HG03025 (cell line): ENCODE measurements at regions not wholly inside any gene's neighbourhood (a gene's known extent, or its start where the extent isn't known, plus 50 kb on each side); places are given as distances from the start of the nearest gene placed in this dataset.

ENCODE experiments used
- ATAC-seq: cut with Tn5 transposase; IDR thresholded peaks from one replicate; pipeline ENCODE4 v1.9.1; 2021; ENCODE audit warnings: mild to moderate bottlenecking, moderate library complexity; ENCODE audit not compliant: unreplicated experiment, low FRiP score

- no peak for ATAC-seq
These were observed 272.5 kb downstream of the CETN3 start for GRCh38 chr5:90136952-90137528.

GRCh38 chr5:90135779-90136378 lies 273.7 kb downstream of the CETN3 start:
- no peak for ATAC-seq

- ATAC-seq, result no peak
These were observed 274.7 kb downstream of the CETN3 start for GRCh38 chr5:90134892-90135291.

GRCh38 chr5:90134381-90134780 lies 275.2 kb downstream of the CETN3 start:
- ATAC-seq, result no peak

- no peak for ATAC-seq
These were observed 275.6 kb downstream of the CETN3 start for GRCh38 chr5:90133941-90134340.

- peak; percentile 83 for ATAC-seq
These were observed 278.0 kb downstream of the CETN3 start for GRCh38 chr5:90131383-90132133.

GRCh38 chr5:90128551-90128950 lies 281.0 kb downstream of the CETN3 start:
- ATAC-seq, result no peak

- no peak for ATAC-seq
These were observed 290.0 kb downstream of the CETN3 start for GRCh38 chr5:90119531-90119971.

GRCh38 chr5:90117005-90117404 lies 292.6 kb downstream of the CETN3 start:
- ATAC-seq, result no peak

GRCh38 chr5:90113108-90113507 lies 296.4 kb downstream of the CETN3 start:
- no peak for ATAC-seq

- no peak for ATAC-seq
These were observed 297.4 kb downstream of the CETN3 start for GRCh38 chr5:90112033-90112692.

GRCh38 chr5:90111364-90112032 lies 298.1 kb downstream of the CETN3 start:
- no peak for ATAC-seq

- no peak for ATAC-seq
These were observed 300.3 kb downstream of the CETN3 start for GRCh38 chr5:90109285-90109684.

- no peak for ATAC-seq
These were observed 310.5 kb downstream of the CETN3 start for GRCh38 chr5:90099099-90099498.

- ATAC-seq, result no peak
These were observed 312.5 kb downstream of the CETN3 start for GRCh38 chr5:90097082-90097477.

- ATAC-seq, result no peak
These were observed 313.0 kb downstream of the CETN3 start for GRCh38 chr5:90096415-90097081.

GRCh38 chr5:90095292-90096060 lies 314.1 kb downstream of the CETN3 start:
- ATAC-seq, result no peak

GRCh38 chr5:90093751-90094485 lies 315.6 kb downstream of the CETN3 start:
- no peak for ATAC-seq

- ATAC-seq, result no peak
These were observed 316.8 kb downstream of the CETN3 start for GRCh38 chr5:90092734-90093133.
